Frontal cortex (tissue), 3 donors: ENCODE measurements at regions not wholly inside any gene's neighbourhood (a gene's known extent, or its start where the extent isn't known, plus 50 kb on each side); places are given as distances from the start of the nearest gene placed in this dataset.
A peak's percentile ranks its signal among the peaks of the same experiment; 100 is the strongest.
"Not testable (repeated sequence)": the region's sequence is repeated elsewhere in the genome, so short reads cannot be mapped to it uniquely, and the experiment has no call there.

ENCODE experiments used
- DNase-seq, 2 donors: peaks; one replicate each; pipeline ENCODE4 v3.0.0; 2012; ENCODE audit warnings: low spot score in 2 of 2
- FAIRE-seq: peaks from 2 replicates; lab custom pipeline; 2012; peaks lifted over from hg19 to GRCh38; lab: Jason Lieb, UNC
- donor health status: control.
- donor health status: control.
- donor health status: control.

DNA sequence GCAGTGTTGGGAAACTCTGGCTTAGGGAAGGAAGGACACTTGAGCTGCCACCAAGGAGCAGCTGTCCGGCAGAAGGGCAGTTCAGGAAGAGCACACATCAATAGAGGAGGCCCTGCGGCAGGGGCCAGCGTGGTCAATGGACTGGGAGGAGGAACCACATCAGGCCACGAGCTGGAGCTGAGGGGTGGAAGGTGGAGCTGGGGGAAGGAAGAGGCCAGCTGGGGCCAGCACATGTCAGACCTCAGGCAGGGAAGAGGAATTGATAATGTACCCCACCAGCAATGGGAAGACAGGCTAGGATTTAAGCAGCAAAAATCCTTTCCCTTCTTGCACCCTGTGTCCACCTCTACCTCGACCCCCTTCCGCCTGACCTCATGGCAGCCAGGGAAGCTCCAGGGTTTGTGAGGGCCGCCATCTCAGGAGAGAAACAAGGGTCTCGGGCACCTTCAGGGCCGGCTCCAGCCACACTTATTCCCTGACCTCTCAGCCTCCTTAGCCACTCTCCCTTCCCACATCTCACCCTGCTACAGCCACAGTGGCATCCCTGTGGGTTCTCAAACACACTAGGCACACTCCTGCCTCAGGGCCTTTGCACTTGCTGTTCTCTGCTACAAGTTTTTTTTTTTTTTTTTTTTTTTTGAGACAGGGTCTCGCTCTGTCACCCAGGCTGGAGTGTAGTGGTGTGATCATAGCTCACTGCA lies 157.8 kb upstream of the GRK3 start:
- FAIRE-seq (no peak), DNase-seq (no peak)

DNA sequence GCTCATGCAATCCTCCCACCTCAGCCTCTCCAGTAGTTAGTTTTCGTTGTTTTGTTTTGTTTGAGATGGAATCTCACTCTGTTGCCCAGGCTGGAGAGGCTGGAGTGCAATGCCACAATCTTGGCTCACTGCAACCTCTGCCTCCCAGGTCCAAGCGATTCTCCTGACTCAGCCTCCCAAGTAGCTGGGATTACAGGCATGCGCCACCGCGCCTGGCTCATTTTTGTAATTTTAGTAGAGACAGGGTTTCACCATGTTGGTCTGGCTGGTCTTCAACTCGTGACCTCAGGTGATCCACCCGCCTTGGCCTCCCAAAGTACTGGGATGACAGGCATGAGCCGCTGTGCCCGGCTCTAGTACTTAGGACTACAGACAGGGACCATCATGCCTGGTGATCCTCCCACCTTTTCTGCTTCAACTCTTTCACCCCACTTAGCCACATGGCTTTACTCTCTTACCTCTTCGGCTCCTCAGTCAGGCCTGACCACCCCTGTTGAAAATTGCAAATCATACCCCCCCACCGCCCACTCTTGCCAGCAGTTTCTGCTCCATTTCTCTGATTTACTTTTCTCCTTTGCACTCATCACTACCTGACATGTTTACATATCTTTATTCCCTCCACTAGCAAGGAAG lies 157.1 kb upstream of the GRK3 start:
- no peak for DNase-seq
- no peak for FAIRE-seq

- DNase-seq = no peak
- FAIRE-seq = no peak
These were observed 156.6 kb upstream of the GRK3 start for GRCh38 chr22:25407859-25408229.

DNA sequence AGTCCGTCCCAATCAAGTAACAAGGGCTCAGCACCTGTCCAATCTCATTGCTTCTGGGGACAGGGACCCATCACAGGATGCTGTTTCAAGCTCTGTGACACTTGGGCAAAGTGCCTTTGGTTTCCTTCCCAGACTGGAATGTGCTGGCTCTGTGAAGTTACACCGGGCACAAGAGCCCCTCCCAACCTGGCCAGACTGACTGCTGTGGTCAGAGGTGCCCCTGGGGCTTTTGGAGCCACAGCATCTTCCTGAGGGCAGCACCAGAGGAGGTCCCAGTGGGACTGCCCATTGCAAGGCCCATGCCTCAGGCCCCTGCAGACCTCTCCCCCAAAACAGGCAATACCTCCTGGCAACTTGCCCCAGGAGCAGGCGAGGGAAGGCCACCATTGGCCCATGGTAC lies 155.2 kb upstream of the GRK3 start:
- FAIRE-seq (no peak), DNase-seq (no peak)

DNA sequence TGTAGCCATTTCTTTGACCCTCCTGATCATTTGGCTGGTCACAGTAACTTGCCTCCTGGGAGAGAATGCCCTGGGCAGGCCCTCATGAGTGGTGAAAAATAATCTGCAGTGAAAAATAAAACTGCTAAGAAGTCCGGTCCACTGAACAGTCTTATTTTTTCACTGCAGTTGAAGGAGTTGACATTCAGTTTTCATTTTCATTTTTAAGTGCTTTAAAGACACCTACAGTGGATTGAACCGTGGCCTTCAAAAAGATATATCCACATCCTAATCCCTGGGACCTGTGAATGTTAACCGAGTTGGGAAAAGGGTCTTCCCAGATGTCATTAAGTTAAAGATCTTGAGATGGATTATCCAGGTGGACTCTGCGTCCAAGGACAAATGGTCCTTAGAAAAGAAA lies 153.6 kb upstream of the GRK3 start:
- no peak for FAIRE-seq
- no peak for DNase-seq

DNA sequence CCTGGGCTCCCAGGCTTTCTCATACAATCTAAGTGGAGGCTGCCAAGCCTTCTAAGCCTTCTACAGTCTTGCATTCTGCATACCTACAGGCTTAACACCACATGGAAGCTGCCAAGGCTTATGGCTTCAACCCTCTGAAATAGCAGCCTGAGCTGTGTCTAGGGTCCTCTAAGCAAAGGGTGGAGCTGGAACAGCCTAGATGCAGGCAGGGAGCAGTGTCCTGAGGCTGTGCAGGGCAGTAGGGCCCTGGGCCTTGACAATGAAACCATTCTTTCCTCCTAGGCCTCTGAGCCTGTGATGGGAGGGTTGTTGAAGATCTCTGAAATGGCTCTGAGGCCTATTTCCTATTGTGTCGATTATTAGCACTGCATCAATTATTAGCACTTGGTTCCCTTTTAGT lies 150.9 kb upstream of the GRK3 start:
- DNase-seq (no peak), FAIRE-seq (no peak)

GRCh38 chr22:25415731-25416130 lies 148.7 kb upstream of the GRK3 start:
- FAIRE-seq, DNase-seq: not testable (repeated sequence)

DNA sequence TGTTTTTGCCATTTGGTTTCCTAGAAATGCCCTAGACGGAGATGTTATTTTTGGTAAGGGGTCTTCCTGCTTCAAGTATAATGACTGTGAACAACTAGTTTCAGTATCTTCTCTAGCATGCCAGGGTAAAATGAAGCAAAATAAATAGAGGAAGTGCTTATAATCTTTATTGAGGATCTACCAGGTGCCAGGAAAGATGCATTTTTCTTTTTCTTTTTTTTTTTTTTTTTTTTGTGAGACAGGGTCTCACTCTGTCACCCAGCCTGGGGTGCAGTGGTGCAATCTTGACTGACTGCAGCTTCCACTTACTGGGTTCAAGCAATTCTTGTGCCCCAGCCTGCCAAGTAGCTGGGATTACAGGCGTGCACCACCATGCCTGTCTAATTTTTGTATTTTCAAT lies 146.6 kb upstream of the GRK3 start:
- FAIRE-seq, DNase-seq: not testable (repeated sequence)

GRCh38 chr22:25419247-25420113 lies 145.0 kb upstream of the GRK3 start:
- FAIRE-seq = no peak
- no peak for DNase-seq

DNA sequence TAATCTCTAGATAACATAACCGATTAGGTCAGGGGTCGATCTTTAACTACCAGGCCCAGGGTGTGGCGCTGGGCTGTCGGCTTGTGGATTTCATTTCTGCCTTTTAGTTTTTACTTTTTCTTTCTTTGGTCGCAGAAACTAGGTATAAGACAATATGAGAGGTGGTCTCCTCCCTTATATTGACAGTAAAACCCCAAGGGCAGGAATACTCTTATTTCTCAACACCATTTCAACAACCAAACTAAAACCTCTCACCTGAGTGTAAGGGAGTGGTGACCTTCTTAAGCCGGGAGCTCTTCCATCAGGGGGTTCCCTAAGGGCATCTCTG lies 144.4 kb upstream of the GRK3 start:
- not testable (repeated sequence) for FAIRE-seq, DNase-seq

- DNase-seq (no peak), FAIRE-seq (no peak)
These were observed 144.0 kb upstream of the GRK3 start for GRCh38 chr22:25420471-25420924.

DNA sequence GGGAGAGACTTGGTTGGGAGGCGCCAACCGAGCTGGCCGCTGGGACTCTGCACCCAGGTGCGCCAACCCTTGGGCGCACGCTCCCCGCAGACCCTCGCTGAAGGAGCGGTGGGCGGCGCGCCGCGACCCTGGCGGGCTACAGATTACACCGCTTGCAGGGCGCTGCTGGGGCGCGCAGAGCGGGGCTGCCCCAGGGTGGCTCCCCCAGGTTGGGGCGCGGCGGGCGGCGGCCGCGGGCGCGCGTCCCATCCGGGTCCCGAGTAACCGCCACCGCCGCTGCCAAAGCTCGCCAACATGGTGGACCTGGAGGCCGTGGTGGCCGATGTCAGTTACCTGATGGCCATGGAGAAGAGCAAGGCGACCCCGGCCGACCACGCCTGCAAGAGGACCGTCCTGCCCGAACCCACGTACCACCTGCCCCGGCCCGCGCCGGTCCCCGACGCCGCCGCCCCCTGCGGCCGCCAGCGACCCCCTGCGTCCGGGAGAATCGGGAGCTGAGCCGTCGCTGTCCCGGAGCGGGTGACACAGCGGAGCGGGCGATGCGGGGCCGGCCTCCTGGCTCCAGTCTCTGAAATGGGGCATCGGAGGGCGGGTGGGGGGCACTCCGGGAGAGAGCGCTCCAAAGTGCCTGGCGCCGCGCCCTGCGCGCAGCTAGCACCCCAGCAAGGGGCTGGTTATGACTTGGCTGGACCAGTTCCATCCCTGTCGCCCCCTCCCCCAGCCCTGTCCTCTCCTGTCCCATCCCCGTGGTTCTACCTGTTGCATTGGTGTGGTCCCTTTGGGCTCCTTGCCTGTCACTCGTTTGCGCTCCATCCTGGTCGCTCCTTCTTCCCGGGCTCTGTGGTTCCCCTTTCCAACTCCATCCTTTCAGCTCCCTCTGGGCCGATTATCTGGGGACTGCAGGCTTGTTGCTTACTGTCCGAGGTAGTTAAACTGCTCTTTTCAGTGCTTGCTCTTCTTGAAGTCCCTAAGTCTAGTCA lies 143.3 kb upstream of the GRK3 start:
- FAIRE-seq = no peak

GRCh38 chr22:25426530-25427308 lies 137.8 kb upstream of the GRK3 start:
- not testable (repeated sequence) for FAIRE-seq, DNase-seq

More for the DNA sequence above, 143.3 kb upstream of the GRK3 start:
- DNase-seq = no peak

- FAIRE-seq, DNase-seq: not testable (repeated sequence)
These were observed 132.7 kb upstream of the GRK3 start for GRCh38 chr22:25431637-25432342.

- DNase-seq, FAIRE-seq: not testable (repeated sequence)
These were observed 131.0 kb upstream of the GRK3 start for GRCh38 chr22:25433381-25433970.

DNA sequence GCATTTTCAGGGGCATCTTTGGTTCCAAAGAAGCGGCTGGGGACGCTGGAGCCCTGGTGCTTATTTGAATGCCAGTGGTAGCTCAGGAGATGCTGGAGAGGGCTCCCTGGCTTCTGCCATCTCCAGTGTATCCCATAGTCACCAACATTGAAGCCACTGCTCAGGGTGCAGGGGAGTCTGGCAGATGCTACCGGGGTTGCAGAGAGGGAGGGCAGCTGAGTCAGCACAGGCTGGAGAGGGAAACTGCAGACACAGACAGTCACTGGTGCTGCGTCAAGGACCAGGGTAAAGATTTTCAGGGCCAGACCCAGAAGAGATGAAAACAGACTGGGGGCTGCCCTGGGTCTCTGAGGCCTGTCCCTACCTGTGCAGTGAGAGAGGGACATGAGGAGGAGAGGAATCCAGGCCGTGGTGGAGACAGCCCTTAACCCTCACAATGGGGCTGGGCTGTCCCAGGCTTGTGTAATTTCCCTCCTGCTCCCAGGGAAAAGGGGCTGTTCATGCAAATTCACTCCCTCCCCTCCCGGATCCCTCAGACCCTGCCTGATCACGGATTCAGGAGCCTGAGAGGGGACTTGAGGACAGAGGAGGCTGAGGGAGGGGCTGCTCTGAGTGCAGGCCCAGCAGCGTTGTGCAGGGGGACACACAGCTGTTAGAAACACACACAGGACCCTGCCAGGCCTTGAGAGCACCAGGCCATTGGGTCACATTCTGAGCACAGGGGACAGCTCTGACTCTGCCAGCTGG lies 126.9 kb upstream of the GRK3 start:
- DNase-seq (no peak), FAIRE-seq (no peak)

- FAIRE-seq (no peak), DNase-seq (peak in 1 of 2 donors; percentile 19)
These were observed 117.3 kb upstream of the GRK3 start for GRCh38 chr22:25447067-25447685.
